ELR (cell line): ENCODE measurements at regions not wholly inside any gene's neighbourhood (a gene's known extent, or its start where the extent isn't known, plus 50 kb on each side); places are given as distances from the start of the nearest gene placed in this dataset.
"Not testable (repeated sequence)": the region's sequence is repeated elsewhere in the genome, so short reads cannot be mapped to it uniquely, and the experiment has no call there.

Source experiments
- DNase-seq: peaks from one replicate; pipeline ENCODE4 v3.0.0-alpha.2; 2015; ENCODE audit warnings: low read depth

DNA sequence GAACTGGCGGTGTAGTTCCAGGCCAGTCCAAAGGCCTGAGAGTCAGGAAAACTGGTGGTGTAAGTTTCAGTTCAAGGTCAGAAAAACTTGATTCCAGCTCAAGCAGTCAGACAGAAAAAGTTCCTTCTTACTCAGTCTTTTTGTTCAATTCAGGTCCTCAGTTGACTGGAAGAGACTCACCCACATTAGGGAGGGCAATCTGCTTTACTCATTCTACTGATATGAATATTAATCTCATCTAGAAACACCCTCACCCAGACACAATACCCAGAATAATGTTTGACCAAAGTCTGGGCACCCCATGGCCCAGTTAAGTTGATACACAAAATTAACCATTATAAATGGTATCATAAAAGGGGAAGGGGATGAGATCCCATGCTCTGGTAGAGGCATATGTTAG is 50.1 kb upstream of the LTA4H start:
- DNase-seq: no peak

DNA sequence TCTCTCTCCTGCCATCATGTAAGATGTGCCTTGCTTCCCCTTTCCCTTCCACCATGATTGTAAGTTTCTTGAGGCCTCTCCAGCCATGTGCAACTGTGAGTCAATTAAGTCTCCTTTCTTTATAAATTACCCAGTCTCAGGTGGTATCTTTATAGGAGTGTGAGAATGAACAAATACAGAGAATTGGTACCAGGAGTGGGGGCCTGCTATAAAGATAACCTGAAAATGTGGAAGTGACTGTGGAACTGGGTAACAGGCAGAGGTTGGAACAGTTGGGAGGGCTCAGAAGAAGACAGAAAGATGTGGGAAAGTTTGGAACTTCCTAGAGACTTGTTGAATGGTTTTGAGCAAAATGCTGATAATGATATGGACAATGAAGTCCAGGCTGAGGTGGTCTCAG is 50.8 kb upstream of the LTA4H start:
- not testable (repeated sequence) for DNase-seq

DNA sequence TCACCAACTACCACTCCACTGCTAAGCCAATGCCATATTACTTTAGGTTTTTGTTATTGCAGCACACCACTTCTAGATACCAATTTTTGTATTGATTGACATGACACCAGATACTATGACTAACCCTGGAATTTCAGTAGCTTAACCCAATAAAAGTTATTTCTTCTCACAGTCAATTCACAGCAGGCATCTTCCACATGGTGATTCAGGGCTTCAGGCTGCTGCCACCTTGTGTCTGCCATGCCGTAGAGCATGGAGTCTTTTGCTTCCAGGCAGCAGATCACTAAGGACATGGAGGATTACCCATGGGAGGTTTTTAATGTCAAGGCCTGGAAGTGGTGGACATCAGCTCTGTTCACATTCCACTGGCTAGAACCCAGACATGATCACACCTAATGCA is 56.4 kb upstream of the LTA4H start:
- peak; percentile 38 for DNase-seq

DNA sequence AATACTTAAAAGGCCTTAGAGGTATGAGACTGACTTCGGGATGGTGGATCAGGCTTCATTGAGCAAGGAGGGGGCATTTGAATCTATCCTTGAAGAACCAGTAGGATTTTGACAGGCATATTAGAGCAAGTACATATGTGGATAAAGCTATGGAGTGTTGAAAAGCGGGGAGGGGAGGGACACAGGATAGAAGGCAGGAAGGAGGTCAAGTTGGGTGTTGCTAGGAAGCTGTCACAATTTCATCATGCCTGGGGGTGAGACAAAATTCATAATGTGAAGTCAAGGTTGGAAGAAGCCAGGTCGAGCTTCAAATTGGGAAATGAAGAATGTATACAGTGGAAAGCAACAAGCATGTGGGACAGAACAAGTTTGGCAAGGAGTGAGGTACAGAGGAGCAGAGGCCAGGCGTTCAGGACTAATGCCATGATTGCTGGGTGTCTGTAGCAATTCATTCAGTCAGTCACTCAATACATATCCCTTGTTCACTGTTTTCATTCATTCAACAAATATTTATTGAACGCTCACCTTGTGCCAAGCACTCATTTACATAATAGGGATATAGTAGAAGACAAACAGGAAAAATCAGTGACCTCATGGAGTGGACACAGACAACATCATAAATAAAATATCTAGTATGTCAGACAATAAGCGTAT is 58.3 kb upstream of the LTA4H start:
- DNase-seq: no peak

DNA sequence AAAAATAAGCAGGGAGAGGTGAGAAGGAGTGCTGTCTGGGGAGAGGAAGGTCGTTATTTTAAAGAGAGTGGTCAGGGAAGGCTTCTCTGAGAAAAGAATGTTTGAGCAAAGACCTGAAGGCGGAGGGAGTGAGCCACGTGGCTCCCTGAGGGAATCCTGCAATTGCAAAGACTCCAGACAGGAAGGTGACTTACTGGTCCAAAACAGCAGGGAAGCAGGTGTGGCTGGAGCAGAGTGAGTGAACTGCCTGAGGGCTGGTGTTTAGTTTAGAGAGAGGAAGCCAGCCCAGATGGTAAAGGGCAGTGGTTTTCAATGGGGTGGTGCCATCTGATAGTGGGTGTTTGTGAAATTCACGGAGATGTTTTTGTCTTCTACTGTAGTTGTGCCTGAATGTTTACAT is 58.8 kb upstream of the LTA4H start:
- DNase-seq: peak; percentile 81

DNA sequence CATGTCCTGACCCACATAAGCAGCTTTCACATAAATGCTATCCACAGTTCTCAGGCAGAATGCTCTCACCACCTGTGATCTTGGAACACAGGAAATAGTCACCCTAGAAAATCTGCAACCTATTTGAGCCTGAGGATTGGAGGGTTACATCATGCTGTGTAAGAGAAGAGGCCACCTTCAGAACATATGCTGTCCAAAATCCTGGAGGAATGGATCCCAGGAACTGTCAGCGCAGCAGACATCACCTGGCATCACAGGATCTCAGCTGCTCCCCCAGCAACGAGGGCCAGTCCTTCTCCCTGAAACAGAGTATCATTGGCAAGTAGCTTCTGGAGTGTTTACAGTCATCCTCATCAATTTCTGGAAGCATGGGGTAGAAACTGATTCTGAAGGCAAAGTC is 63.2 kb upstream of the LTA4H start:
- no peak for DNase-seq

DNA sequence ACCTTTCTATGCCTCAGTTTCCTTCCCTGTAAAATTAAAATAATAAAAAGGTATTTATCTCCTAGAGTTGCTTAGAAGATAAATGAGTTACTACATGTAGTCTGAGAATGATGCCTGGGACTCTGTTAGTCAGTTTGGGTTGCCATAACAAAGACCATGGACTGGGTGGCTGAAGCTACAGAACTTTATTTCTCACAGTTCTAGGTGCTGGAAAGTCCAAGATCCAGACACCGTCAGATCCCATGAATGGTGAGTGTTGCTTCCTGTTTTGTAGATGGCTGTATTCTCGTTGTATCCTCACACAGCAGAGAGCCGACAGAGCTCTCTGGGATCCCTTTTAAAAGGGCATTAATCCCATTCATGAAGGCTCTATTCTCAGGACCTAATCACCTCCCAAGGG is 64.0 kb upstream of the LTA4H start:
- DNase-seq: no peak

DNA sequence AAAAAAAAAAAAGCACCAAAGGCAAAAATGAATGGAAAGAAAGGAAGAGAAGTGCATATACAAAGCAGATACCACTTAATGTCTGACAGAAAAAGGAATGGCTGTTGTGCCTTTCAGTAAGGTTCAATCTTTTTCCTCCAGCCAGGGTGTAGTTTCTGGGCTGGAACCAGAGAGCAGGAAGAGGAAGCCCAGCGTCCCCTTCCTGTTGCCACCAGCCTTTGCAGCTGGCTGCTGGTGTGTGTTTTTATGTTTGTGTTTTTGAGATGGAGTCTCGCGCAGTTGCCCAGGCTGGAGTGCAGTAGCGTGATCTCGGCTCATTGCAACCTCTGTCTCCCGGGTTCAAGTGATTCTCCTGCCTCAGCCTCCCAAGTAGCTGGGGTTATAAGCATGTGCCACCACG is 64.6 kb upstream of the LTA4H start:
- no peak for DNase-seq

DNA sequence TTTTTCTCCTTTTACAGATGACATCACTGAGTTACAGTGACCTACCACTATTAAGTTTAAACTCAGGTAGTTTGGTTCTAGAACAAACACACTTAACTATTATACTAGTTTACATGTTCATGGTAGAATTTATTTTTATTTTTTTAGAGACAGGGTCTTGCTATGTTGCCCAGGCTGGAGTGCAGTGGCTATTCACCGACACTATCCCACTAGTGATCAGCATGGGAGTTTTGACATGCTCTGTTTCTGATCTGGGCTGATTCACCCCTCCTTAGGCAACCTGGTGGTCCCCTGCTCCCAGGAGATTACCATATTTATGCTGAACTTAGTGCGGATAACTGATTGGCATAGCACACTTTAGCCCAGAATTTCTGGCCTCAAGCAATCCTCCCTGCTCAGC is 66.4 kb upstream of the LTA4H start:
- no peak for DNase-seq

DNA sequence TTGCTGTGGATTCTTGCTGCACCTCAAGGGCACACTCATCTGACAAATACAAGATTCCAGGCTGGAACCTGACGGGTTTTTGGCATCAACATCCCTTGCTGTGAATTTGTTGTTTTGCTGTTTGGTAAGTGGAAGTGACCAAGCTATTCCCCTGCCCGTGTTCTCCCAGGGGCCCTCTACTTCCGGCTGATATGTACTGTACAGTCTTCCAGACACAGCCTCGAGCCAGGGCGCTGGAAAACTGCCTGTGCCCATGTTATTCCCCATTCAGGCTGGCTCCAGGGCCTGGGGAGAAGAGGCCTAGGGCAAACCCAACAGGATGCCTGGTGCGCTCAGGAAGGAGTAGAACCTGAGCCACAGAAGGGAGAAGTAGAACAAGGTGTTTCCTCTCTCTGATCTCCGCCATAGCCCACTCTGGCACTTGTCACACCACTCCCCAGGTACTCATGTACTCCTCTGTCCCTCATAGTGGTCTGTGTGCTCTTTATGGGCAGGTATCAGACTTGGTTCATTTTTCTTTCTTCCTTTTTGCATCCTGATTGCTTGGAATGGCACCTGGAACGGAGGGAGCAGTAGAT is 67.8 kb upstream of the LTA4H start:
- no peak for DNase-seq

DNA sequence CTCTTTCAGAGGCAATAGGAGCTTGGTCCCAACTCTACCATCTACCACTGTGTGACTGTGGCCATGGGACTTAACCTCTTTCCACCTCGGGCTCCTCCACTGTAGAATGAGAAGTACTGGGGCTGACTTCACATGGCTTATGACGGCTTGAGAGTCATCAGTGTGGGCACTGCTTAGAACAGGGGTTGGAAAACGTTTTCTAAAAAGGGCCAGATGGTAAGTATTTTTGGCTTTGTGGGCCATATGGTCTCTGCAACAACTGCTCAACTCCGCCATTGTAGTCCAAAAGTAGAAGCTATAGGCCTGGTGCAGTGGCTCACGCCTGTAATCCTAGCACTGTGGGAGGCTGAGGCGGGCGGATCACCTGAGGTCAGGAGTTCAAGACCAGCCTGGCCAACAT is 69.2 kb upstream of the LTA4H start:
- DNase-seq: no peak

DNA sequence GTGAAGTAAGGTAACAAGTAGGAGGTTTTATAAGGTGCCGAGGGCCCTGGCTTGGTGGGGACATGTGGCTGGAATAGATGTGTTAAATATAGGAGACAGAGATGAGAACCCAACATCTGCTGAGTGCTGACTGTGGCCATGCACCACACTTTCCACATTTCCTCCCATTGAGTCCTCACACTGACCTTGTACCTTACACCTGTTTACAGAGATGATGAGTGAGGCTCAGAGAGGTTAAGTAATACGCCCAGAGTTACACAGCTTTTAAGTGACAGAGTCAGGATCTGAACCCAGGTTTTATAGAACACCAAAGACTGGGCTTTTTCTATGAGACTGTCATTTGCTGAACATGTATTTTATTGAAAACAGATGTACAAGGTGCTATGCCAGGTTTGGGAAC is 70.8 kb upstream of the LTA4H start:
- no peak for DNase-seq

DNA sequence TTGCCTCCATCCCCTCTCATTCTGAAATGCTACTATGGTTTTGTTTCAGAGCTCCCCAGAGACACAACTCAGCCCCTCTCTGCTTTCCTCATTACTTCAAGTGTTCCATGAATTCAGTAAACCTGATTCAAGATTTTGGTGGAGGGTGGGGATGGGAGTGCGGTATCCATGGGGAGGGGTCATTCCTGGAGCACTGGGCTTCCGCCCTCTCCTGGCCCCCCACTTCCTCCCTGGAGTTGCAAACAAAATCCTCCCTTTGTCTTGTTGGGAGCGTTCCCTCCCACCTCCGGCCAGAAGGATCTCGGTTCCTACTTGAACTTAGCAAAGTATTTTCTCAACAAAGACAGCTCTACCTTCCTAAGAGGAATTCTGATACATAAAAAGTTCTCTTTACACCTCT is 71.8 kb upstream of the LTA4H start:
- DNase-seq: no peak

DNA sequence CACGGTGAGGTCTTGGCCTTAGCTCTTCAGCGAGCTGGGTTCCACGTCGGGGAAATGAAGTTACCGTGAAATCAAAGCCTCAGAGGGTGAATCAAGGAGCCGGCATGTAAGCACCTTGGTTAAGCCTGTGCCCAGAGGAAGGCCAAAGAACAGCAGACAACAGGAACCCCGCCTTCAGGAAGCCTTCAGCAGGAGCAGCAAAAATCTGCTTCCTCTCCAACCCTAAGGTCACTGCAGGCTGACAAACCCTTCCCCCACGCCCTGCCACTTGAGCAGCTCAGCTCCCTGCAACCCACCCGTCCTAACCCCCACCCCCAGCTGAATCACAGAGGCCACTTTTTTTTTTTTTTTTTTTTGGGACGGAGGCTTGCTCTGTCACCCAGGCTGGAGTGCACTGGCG is 72.9 kb upstream of the LTA4H start:
- DNase-seq: no peak

DNA sequence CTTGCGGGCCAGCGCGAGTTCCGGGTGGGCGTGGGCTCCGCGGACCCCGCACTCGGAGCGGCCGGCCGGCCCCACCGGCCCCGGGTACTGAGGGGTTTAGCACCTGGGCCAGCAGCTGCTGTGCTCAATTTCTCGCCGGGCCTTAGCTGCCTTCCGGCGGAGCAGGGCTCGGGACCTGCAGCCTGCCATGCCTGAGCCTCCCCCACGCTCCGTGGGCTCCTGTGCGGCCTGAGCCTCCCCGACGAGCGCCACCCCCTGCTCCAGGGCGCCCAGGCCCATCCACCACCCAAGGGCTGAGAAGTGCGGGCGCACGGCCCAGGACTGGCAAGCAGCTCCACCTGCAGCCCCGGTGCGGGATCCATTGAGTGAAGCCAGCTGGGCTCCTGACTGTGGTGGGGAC is 73.6 kb upstream of the LTA4H start:
- DNase-seq: not testable (repeated sequence)

DNA sequence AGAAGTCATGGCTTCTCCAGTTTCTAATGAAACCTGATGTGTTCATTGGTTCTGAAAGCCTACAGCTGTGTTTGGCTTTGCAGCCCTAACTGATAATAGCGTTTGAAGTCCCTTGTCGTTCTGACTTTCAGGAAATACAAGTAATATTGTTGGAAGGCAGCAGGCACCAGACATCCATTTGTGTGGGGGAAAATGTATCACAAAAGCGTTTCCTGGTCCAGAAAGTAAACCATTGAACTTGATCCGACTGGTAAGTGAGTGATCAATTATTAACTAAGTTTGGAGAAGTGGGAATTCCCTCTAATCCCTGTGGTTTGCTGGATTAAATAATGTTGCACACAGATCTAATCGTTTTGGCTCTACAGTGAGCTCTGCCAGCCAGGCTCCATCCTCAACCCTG is 77.3 kb upstream of the LTA4H start:
- no peak for DNase-seq

DNA sequence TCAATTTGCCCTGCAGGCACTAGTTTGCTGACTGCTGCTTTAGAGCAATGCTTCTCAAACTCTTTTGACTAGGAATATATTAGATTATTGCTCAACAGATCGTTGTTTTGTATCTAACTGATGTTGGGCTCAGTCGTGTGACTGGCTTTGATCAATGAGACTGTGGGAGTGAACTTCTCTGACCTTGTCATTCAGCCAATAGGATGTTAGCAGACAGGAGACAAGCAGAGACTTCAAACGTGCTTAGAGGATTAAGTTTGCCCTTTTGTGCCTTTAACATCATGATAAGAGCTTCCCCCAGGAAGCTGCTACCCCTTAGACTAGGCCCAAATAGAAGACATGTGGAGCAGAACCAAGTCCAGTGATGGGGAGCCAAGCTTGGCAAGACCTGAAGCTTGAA is 76.7 kb upstream of the ELK3 start:
- no peak for DNase-seq

DNA sequence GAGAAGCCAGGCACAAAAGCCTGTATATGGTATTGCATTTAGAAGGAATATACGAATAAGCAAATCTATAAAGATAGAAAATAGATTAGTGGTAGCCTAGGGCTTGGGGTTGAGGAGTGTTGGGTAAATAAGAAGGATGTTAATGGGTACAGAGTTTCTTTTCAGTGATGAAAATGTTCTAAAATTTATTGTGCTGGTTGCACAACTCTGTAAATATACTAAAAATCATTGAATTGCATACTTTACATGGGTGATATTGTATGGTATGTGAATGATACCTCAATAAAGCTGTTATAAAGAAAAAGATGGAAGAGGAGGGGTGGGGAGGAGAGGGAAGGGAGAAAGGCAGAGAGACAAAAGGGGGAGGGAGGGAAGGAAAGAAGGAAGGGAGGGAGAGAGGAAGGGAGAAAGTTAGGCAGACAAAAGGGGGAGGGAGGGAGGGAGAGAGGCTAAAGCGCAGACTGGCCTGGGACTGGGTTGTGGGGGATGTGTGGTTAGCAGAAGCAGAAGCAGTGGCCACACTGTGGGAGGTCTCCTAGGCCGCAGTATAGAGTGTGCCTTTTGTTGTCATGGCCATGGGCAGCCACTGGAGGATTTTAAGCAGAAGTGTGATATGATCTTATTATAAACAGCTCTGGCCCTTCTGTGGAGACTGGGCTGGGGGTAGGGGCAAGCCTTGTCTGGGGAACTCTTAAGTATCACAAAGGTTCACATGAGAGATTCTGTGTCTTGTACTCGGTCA is 73.6 kb upstream of the ELK3 start:
- no peak for DNase-seq

DNA sequence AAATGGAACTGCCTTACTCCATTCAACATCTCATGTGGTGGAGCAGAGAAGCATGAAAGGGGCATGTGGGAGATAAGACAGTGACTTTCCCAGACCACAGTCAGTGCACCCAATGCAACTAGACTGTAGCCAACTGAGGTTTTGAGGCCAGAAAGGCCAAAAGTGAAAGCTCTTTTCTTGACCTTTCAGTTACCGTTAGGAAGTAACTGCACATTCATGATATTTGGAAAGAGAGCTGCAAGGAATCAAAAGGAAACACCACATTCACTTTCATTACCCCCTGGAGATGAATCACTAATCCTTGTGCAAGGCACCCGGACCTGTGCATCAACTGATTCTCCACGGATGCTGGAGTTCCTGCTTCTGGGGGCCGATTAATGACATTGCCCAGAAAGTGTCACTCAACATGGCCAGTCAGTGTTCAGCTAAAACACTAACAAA is 72.9 kb upstream of the ELK3 start:
- DNase-seq: peak; percentile 43

DNA sequence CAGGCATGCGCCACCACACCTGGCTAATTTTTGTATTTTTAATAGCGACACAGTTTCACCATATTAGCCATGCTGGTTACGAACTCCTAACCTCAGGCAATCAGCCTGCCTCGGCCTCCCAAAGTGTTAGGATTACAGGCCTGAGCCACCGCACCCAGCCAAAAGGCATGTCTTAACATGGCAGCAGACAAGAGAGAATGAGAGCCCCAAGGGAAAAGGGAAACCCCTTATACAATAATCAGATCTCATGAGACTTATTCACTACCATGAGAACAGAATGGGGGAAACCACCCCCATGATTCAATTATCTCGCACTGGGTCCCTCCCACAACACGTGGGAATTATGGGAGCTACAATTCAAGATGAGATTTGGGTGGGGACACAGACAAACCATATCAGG is 65.9 kb upstream of the ELK3 start:
- DNase-seq: not testable (repeated sequence)

DNA sequence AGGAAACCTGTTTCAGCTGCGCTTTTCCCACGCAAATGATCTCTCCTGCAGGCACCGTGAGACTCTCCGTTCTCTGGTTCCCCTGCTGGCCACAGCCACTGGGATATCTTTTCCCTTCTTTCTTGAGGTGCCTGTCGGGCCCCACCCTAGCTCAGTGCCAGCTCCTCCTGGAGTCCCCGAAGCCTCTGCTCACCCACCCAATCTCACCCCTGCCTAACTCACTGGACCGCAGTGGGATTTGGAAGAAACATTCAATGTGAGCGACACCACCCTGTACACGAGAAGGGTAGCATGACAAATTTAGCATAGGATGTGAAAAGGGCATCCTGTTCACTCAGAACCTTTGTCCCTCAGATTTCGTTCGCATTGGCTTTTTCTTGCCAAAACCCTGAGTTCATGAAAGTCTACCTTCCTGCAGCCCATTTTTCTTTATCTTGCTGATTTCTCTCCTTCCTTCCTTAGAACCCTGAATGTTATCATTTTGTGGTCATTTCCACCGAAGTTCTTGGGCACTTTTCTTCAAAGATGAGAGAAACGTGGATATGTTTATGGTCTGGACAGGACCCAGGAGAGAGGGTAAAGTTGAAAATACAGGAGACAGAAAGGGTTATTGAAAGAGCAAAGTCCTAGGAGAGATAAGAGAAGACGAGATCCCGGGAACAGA is 63.6 kb upstream of the ELK3 start:
- no peak for DNase-seq

DNA sequence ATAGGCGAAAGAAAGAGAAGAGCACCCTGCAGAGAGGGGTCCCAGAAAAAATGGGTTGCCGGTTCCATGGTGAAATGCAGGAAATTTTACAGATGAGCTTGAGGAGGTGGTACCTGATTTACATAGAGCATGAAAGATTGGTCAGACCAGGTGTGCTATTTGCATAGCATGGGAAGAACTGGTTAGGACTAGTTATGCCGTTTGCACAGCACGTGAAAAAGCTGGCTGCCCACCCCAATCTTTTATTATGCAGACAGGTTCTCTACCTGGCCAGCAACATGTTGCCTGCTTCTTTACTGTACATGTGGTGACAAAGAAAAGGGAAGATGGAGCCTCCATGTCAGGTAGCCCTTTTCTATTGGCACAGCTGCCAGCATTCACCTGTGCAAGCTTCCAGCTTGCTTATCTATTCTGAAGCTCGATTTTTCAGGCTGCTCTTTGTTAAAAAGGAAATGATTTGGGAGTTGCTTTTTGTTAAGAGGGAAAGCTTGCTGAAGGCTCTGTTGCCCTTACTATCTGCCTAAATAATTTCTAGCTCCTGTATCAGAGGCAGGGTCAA is 62.9 kb upstream of the ELK3 start:
- no peak for DNase-seq

DNA sequence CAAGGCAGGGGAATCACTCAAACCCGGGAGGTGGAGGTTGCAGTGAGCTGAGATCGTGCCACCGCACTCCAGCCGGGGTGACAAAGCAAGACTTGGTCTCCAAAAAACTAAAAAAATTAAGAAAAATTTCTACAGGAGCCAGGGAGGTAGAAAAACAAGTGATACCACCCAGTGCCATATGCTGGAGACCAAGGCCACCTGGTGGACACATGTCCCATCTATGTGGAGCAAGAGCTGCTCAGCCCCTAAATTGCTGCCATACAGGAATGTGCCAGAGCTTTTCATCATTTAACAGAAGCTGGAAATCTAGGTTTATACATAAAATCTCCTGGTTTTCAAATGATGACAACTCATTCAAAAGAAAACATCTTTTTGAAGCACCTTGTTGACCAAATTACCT is 61.4 kb upstream of the ELK3 start:
- DNase-seq: peak; percentile 21
